ELF-1 (cell line): ENCODE measurements at regions not wholly inside any gene's neighbourhood (a gene's known extent, or its start where the extent isn't known, plus 50 kb on each side); places are given as distances from the start of the nearest gene placed in this dataset.
A peak's percentile ranks its signal among the peaks of the same experiment; 100 is the strongest.

Source experiments
- DNase-seq: peaks from one replicate; pipeline ENCODE4 v3.0.0-alpha.2; 2016; ENCODE audit warnings: low read depth, low spot score

DNA sequence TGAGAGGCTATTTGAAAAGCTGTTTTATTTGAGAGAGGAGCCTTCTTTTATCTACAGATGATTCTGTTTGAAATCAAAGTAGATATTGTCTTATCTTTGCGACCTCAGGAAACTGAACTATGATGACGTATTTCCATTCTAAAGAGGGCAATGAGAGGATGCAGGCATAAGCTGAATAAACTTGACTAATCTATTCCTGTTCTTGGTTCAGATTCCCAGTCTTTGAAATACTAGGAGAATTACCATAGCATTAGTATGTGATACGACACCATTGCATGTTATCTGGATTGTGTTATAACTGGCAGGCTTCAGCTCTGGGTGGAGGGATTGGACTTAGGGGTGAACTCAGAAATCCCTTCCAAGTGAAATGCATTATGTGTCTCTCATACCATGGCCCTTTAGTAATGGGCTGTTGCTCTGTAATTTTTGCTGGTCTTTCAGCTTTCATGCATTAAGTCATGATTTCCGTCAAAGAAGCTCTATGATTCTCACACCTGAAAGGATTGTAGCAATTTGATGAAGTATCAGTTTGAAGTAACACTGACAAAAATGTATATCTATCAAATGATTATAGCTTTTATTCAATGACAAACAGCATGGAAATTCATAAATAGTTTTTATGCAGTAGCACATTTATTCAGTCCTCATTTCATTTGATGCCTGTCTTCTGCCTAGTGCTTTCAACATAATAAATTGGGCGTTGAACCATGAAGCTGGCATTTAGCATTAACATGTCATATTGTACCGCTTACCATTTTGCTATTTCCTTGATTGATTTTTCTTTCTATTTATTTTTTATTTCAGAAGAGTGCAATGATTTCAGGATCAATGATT, 138.4 kb upstream of the SPACA1 start:
- no peak for DNase-seq

DNA sequence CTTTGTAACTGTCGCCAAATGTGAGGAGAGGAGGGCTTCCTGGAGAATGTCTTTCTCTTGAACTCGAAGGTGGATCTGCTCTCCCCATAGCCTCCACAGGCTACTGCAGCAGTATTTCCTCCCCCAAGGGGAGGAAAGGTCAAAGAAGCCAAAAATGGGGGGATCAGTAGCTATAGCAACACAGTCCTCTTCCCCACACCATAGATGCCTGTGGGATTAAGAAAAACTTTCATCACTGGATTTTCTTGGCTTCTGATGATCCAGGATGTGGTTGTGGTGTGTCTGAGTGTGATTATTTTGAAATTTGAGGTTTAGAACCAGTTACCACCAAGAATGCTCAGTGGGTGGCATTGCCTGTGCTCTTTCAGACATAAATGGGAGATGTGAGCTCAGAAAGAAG, 140.1 kb upstream of the SPACA1 start:
- no peak for DNase-seq

DNA sequence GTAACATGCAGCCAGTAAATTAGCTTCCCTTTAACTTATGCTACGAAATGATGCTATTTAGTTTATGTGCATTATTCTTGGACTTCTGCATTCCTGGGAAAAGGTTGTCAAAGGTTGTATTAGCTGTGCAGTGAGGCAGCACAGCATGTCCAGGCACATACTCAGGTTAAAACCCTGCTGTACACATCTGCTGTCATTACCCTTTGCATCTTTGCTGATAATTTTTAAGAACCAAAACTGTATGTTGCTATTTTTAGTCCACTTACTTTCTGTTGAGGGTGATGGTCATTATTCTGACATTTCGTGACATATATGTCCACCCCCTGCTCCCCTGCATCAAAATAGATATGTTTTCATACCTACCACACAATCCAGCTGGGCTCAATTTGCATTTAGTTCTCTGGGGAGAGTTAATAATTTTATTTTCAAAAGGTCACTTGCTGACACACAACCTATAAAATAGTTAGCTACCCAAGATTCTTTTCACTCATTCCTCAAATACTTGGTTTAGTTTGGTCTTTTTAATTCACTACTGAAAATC, 142.5 kb upstream of the SPACA1 start:
- DNase-seq, result no peak

DNA sequence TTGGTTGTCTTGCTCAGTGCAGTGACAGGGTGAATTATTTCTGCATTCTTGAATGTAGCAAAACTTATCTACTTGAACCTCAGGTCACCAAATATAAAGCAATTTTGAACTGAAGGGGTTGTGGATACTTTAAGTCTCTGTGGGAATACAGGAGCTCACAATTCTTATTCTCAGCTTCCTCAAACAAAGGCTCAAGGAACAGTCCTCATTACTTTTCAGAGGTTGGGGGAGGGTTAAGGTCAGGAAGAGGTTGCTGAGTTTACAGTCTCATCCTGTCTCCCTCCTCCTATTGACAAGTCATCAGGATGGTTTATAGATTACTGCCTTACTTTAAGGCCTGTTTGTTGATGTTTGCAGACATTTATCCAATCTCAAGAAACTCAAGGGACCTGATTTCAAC, 143.6 kb upstream of the SPACA1 start:
- DNase-seq, result peak; percentile 30

DNA sequence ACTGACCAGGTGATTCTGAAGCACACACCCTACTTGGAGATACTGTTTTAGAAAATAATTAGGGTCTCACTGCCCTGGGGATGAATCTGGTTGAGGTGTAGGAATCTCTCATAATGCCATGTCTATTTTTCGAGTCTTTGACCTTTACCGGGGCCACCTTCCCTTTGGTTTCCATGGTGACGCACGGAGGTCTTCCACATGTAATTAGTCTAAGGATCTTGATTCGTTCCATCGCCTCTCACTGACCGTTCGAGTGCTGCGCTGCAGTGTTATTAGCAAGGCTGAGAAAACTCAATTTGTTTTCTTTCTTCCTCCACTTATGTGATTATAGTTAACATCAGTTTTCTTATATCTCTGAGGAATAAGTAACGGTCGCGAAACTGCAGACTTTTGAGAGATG, 144.3 kb upstream of the SPACA1 start:
- DNase-seq, result no peak

GRCh38 chr6:87902383-87902782, 145.3 kb upstream of the SPACA1 start:
- no peak for DNase-seq

DNA sequence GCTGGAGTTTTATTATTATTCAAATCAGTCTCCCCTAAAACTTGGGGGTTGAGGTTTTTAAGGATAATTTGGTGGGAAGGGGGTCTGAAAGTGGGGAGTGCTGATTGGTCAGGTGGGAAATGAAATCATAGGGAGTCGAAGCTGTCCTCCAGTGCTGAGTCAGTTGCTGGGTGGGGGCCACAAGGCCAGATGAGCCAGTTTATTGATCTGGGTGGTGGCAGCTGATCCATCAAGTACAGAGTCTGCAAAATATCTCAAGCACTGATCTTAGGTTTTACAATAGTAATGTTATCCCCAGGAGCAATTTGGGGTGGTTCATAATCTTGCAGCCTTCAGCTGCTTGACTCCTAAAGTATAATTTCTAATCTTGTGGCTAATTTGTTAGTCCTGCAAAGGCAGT, 146.0 kb upstream of the SPACA1 start:
- no peak for DNase-seq

- no peak for DNase-seq
Measured at GRCh38 chr6:87900160-87900698, 147.4 kb upstream of the SPACA1 start.

- DNase-seq, result no peak
Measured at GRCh38 chr6:87899499-87900147, 148.0 kb upstream of the SPACA1 start.

DNA sequence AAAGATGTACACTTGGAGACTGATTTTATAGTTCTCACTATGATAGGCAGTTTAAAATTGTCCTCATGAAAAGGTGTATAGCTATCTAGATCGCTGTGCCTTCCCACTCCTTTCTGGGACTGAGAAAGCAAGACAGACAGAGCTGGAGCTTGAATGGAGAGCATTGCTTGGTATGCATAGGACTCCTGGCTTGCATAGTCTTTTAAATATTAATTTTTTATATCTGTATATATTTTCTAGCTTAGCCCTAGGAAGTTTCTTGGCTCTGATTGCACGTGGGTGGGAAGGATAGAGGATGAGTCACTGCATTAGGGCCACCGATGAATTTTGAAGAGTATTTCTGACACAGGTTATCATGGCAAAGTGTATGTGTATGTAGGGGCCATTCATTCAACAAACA, 150.0 kb upstream of the SPACA1 start:
- DNase-seq, result no peak

DNA sequence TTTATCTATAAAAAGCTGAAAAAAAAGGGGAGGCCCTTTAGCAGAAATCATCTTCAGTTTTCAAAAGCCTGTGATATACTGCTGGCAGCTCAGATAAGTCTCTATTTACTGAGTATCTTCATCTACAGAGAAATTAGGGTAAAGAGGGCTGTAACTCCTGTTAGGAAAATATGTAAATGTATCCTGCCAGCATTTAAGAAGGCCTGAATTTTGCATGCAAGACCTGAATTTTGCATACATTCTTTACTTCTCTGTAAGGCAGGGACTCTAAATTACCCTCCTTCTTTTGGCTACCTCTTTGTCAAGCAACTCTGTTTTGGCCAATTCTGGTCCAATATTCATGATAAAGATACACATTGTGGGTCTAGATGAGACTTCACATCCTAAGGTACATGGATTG, 150.6 kb upstream of the SPACA1 start:
- no peak for DNase-seq

DNA sequence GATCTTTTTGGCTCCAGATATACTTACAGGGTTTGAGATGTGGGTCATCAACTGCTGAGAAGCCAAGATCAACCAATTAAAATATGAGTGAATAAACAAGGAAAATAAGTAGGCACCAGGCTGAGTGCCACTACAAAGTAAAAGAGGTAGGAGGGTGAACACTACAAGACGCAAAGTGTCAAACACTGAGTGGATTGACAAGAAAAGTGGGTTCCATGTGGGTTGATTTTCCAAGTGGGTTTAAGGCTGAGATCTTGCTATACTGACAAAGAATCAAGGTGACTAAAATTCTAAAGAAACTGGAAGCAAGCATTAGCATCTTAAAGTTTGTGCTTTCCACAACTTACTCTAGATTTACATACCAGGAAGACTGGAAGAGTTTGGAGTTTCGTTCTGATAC, 160.4 kb upstream of the SPACA1 start:
- DNase-seq, result no peak

DNA sequence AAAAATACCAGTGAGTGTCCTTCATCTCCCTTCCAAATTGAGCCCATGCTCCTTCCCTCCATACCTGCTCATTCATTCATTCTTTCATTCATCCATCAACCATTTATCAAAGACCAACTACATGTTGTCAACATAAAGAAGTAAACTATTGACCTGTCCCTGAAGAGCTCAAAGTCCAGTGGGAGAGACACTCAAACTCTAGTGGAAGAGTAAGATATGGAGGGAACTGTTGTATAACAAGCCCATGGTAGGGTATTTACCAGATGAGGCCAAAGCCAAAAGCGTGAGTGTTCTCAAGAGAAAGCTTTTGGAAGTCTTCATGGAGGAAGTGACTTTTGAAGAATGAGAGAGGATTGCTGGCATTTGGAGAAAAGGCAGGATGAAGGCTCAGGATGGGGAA, 163.4 kb upstream of the SPACA1 start:
- no peak for DNase-seq

DNA sequence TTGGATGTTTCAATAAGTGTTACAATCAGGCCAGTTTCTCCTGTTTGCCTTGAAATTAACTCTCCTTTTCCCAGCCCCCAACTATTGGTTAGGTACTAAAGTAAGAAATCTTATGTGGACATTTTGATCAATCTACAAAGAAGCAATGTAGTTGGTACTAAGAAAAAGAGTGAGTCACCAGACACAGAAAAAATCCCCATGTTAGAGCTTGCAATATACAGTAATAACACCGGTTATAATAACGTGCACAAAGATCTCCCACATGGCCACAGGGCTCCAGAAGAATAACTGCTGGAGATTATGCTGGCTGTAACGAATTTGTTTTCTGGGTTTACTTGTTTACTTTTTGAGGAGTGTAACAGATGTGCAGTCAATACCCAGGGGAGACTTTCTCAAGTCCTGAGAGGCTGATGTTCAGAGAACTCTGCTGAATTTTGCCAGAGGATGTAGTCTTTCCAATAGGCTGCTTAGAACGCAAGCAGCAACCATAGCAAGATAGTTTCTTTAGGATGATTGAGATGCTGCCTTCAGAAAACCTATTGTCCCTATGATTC, 166.2 kb upstream of the SPACA1 start:
- DNase-seq, result no peak

- DNase-seq, result no peak
Measured at GRCh38 chr6:87879132-87879861, 168.3 kb upstream of the SPACA1 start.

DNA sequence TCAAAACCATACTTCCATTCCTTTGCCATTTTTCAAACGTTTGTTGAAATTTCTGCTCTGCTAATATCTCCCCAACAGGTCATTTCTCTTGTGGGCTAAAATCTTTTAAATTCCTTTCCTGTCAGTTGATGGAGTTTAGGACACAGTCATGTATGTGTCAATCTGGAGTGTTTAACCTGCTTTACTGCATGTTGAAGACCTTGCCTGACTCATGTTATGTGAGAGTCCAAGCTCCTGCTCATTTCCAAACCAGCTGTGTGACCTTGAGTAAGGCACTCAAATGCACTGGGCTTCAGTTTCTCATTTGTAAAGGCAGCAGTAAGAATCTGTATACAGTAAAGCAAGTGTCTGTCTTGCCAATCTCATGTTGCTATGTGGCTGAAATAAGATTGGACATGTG, 171.9 kb upstream of the SPACA1 start:
- no peak for DNase-seq

GRCh38 chr6:87873556-87873955, 171.5 kb upstream of the AKIRIN2 start:
- DNase-seq, result no peak

DNA sequence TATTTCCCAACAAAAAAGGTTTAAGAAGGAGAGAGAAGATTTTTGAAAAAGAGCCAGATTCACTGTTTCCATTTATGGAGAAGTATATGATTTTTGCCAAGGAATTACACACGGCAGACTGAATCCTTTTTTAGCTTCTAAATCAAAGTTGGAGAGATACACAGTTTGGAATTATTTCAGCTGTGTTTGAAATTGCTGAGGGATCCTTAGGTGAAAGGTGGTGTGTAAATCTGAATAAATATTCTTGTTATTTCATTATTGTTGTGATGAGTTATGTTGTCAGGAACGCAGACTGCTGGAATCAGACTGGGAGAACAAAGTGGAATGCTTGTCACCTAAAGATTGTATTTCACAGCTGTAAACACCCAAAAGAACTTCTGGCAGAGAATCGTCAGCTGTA, 168.5 kb upstream of the AKIRIN2 start:
- DNase-seq, result no peak

DNA sequence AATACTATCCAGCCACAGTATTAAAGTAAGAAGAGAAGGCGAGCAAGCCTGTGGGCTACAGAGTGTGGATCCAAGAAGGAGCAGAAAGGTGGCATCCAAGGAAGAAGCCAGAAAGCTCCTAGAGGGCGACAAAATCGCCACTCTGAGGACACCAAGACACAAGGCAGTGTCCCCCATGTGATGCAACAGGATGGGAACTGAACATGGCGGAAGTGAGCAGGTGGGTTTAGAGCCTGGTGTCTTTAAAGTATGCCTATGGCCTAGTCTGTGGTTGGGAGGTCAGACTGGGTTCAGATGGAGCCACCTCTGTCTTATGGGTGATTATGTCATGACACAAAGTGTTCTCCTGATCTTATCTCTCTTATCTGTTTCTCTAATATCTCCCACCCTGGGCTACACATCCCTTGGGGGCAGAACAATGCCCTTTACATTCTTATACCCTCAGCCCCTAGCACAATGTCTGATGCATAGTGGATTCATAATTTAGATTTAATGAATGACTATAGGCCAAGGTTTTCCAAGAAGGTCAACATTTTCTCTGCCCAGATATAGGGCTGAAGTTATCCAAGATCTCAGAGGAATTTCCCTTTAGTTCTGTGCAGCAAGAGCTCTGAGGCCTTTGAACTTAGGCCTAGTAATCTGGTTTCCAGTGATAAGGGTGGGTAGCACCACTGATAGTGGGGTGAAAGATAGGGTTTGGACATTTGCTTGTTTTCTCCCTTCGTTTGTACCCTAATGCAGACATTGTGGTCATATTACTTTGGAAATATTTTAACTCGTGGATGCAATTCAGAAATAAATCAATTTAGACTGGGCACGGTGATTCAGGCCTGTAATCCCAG, 167.3 kb upstream of the AKIRIN2 start:
- peak; percentile 7 for DNase-seq

DNA sequence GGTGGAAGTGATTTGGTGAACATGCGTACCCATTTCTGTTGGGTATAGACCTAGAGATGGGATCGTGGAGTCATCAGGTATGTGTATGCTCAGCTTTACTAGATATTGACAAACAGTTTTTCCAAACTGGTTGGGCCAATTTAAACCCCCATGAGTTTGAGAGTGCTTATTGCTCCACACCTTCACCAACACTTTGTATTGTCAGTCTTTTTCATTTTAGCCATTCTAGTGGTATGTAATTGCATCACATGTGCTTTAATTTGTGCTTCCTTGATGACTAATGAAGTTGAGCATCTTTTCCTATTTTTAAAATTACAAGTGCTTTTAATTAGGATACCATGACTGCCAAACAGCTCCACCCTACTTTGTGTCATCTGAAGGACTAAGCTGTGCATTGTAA, 158.9 kb upstream of the AKIRIN2 start:
- no peak for DNase-seq

GRCh38 chr6:87858440-87858839, 156.4 kb upstream of the AKIRIN2 start:
- no peak for DNase-seq
